A673 (cell line): ENCODE measurements at regions not wholly inside any gene's neighbourhood (a gene's known extent, or its start where the extent isn't known, plus 50 kb on each side); places are given as distances from the start of the nearest gene placed in this dataset.

Experiments used
- CTCF ChIP-seq: fragments of 300-800, 200-600 bp; sonication (generic); conservative IDR thresholded peaks from 2 replicates; pipeline ENCODE4 v1.5.1; 2017; ENCODE audit warnings: low read depth, mild to moderate bottlenecking, antibody characterized with exemption, low read length, moderate library complexity, mixed read lengths
- EZH2 ChIP-seq: fragments of 200-600 bp; sonication (generic); IDR thresholded peaks from 2 replicates; pipeline ENCODE4 v1.6.1; 2017; ENCODE audit warnings: borderline replicate concordance, low read depth, mild to moderate bottlenecking, mixed read lengths, antibody characterized with exemption, low read length; ENCODE audit not compliant: poor library complexity, severe bottlenecking

- TF ChIP-seq CTCF = no peak
- TF ChIP-seq EZH2 = no peak
Measured at GRCh38 chr3:111366515-111366914, 175.5 kb upstream of the CD96 start.
